ENCODE measurements at regions not wholly inside any gene's neighbourhood (a gene's known extent, or its start where the extent isn't known, plus 50 kb on each side); places are given as distances from the start of the nearest gene placed in this dataset.

DNA sequence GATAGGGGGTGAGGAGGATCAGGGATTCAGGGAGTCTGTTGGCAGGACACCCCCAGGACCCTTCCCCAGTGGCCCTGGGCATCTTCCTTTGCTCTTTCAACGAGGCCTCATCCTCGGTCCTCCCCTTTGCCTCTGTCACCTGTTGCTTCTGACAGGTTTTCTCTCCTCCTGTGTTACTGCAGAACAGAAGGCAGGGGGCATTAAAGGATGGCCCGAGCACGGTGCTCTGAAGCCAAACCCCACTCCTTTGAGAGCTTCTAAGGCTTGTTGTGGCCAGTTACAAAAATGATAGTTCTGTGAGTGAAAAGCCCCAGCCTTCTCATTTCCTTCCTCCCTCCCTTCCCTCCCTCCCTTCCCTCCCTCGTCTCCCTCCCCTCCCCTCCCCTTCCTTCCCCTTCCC lies 82.5 kb downstream of the THNSL2 start:
- TF ChIP-seq, protein P1, sequence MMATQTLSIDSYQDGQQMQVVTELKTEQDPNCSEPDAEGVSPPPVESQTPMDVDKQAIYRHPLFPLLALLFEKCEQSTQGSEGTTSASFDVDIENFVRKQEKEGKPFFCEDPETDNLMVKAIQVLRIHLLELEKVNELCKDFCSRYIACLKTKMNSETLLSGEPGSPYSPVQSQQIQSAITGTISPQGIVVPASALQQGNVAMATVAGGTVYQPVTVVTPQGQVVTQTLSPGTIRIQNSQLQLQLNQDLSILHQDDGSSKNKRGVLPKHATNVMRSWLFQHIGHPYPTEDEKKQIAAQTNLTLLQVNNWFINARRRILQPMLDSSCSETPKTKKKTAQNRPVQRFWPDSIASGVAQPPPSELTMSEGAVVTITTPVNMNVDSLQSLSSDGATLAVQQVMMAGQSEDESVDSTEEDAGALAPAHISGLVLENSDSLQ (IDR thresholded peaks at IDR 0.05): no peak
- TF ChIP-seq LEF1 (IDR thresholded peaks at IDR 0.05; ENCODE audit: borderline replicate concordance) (no peak), TARDBP (IDR thresholded peaks at IDR 0.05) (no peak), FOXA1 (IDR thresholded peaks at IDR 0.05) (no peak), NFRKB (IDR thresholded peaks at IDR 0.05) (no peak), BHLHE40 (IDR thresholded peaks at IDR 0.05; ENCODE audit: borderline replicate concordance) (no peak), FOXK2 (IDR thresholded peaks at IDR 0.05) (no peak), ARNT (IDR thresholded peaks at IDR 0.05) (no peak), SP1 (IDR thresholded peaks at IDR 0.05) (no peak), FOXM1 (IDR thresholded peaks at IDR 0.05; ENCODE audit: borderline replicate concordance) (no peak), SUZ12 (IDR thresholded peaks at IDR 0.05) (no peak), CTBP1 (IDR thresholded peaks at IDR 0.05; ENCODE audit: borderline replicate concordance) (no peak), ELF4 (IDR thresholded peaks at IDR 0.05) (no peak), ZNF384 (IDR thresholded peaks at IDR 0.05) (no peak)

Measured in HEK293T (cell line).